IMR-90 (cell line): ENCODE measurements at regions not wholly inside any gene's neighbourhood (a gene's known extent, or its start where the extent isn't known, plus 50 kb on each side); places are given as distances from the start of the nearest gene placed in this dataset.

Experiments used
- ATAC-seq: fragments of 200-7000 bp; cut with Tn5 transposase; 2 replicates; pipeline ENCODE4 v1.9.1; 2020; ENCODE audit warnings: low read depth, mild to moderate bottlenecking, moderate library complexity
- BruUV-seq: library from RNA; stranded (reverse); fragments of 400-500 nt; replicated peaks from 2 replicates; lab custom pipeline; 2021; lab: Mats Ljungman, UMichigan
- CTCF ChIA-PET: fragments of 300-600 bp; formaldehyde crosslinking; extraction: SDS; loops from one replicate; lab custom pipeline; 2021; ENCODE audit warnings: antibody characterized with exemption; lab: Yijun Ruan, JAX
- POLR2A ChIA-PET: fragments of 300-600 bp; sonication (Branson Sonifier 250); formaldehyde crosslinking; loops from one replicate; lab custom pipeline; 2022; ENCODE audit warnings: antibody characterized with exemption; ENCODE audit not compliant: unreplicated experiment; lab: Charles Lee
- DNase-seq: peaks from one replicate; pipeline ENCODE4 v3.0.0; 2013
- H2AFZ ChIP-seq: replicated peaks from 2 replicates; pipeline ENCODE3; 2013; ENCODE audit warnings: low read length, mild to moderate bottlenecking; ENCODE audit not compliant: poor library complexity
- H2AK5ac ChIP-seq: 2 replicates; pipeline ENCODE4 v1.6.1; 2013; ENCODE audit warnings: low read depth, low read length, inconsistent platforms
- H2AK9ac ChIP-seq: replicated peaks from 2 replicates; pipeline ENCODE3; 2013; ENCODE audit warnings: mild to moderate bottlenecking, low read depth, low read length, moderate library complexity; ENCODE audit not compliant: poor library complexity
- H2BK120ac ChIP-seq: 2 replicates; pipeline ENCODE4 v1.6.1; 2013; ENCODE audit warnings: low read depth, low read length, inconsistent platforms
- H2BK15ac ChIP-seq: 3 replicates; pipeline ENCODE4 v1.6.1; 2013; ENCODE audit warnings: low read depth, low read length, inconsistent platforms
- H2BK20ac ChIP-seq: 2 replicates; pipeline ENCODE4 v1.6.1; 2013; ENCODE audit warnings: low read depth, mild to moderate bottlenecking, inconsistent platforms, low read length, moderate library complexity
- H2BK5ac ChIP-seq: 2 replicates; pipeline ENCODE4 v1.6.1; 2013; ENCODE audit warnings: mild to moderate bottlenecking, low read depth, low read length, inconsistent platforms; ENCODE audit not compliant: poor library complexity, severe bottlenecking
- H3K14ac ChIP-seq: replicated peaks from 2 replicates; pipeline ENCODE4 v1.6.1; 2013; ENCODE audit warnings: low read depth, low read length, inconsistent platforms
- H3K18ac ChIP-seq: 2 replicates; pipeline ENCODE4 v1.6.1; 2013; ENCODE audit warnings: low read depth, low read length, control low read depth
- H3K23ac ChIP-seq: 2 replicates; pipeline ENCODE4 v1.6.1; 2013; ENCODE audit warnings: low read depth, low read length, inconsistent platforms
- H3K27ac ChIP-seq: 2 replicates; pipeline ENCODE4 v1.5.1; 2013; ENCODE audit warnings: mild to moderate bottlenecking, control low read depth, low read length; ENCODE audit not compliant: insufficient read depth
- H3K27me3 ChIP-seq: 2 replicates; pipeline ENCODE4 v1.6.1; 2013; ENCODE audit warnings: low read length; ENCODE audit not compliant: control insufficient read depth, insufficient read depth
- H3K36me3 ChIP-seq: 2 replicates; pipeline ENCODE4 v1.6.1; 2013; ENCODE audit warnings: low read length, mixed read lengths; ENCODE audit not compliant: control insufficient read depth, insufficient read depth
- H3K4ac ChIP-seq: 2 replicates; pipeline ENCODE4 v1.6.1; 2013; ENCODE audit warnings: low read depth, low read length, inconsistent platforms
- H3K4me1 ChIP-seq: 2 replicates; pipeline ENCODE4 v1.6.1; 2013; ENCODE audit warnings: low read length, mixed read lengths; ENCODE audit not compliant: control insufficient read depth, insufficient read depth
- H3K4me2 ChIP-seq: 2 replicates; pipeline ENCODE4 v1.6.1; 2013; ENCODE audit warnings: low read depth, mild to moderate bottlenecking, control low read depth, low read length, moderate library complexity
- H3K4me3 ChIP-seq: 2 replicates; pipeline ENCODE4 v1.5.1; 2013; ENCODE audit warnings: low read depth, mild to moderate bottlenecking, control low read depth, low read length, moderate library complexity; ENCODE audit not compliant: insufficient read depth
- H3K56ac ChIP-seq: 2 replicates; pipeline ENCODE4 v1.6.1; 2013; ENCODE audit warnings: low read length, inconsistent platforms; ENCODE audit not compliant: insufficient read depth; ENCODE audit errors: extremely low read depth
- H3K79me1 ChIP-seq, 2 experiments: 2 replicates each; pipeline ENCODE4 v1.6.1; 2013; ENCODE audit warnings: low read length in 2 of 2, inconsistent platforms in 1 of 2, low read depth in 1 of 2
- H3K9ac ChIP-seq: 2 replicates; pipeline ENCODE4 v1.6.1; 2013; ENCODE audit warnings: low read depth, low read length, control low read depth
- H3K9me1 ChIP-seq: 2 replicates; pipeline ENCODE4 v1.6.1; 2013; ENCODE audit warnings: low read length, inconsistent platforms; ENCODE audit not compliant: insufficient read depth
- H3K9me3 ChIP-seq: 2 replicates; pipeline ENCODE4 v1.6.1; 2013; ENCODE audit warnings: low read length; ENCODE audit not compliant: control insufficient read depth, insufficient read depth
- H4K20me1 ChIP-seq: 2 replicates; pipeline ENCODE4 v1.6.1; 2013; ENCODE audit warnings: low read length, inconsistent platforms; ENCODE audit not compliant: insufficient read depth
- H4K5ac ChIP-seq: 2 replicates; pipeline ENCODE4 v1.6.1; 2013; ENCODE audit warnings: mild to moderate bottlenecking, low read depth, low read length, control low read depth
- H4K8ac ChIP-seq, 2 experiments: 2 replicates each; pipeline ENCODE4 v1.6.1; 2013; ENCODE audit warnings: low read depth in 2 of 2, low read length in 2 of 2, control low read depth in 1 of 2, inconsistent platforms in 1 of 2
- H4K91ac ChIP-seq: 2 replicates; pipeline ENCODE4 v1.6.1; 2013; ENCODE audit warnings: low read depth, low read length, inconsistent platforms; ENCODE audit not compliant: insufficient read depth
- BHLHE40 ChIP-seq: fragments of 150-350 bp; IDR thresholded peaks from 2 replicates; pipeline ENCODE4 v1.6.1; 2016; ENCODE audit warnings: mild to moderate bottlenecking, low read depth, low read length
- CHD1 ChIP-seq: IDR thresholded peaks from 2 replicates; pipeline ENCODE4 v1.6.1; 2012; ENCODE audit warnings: low read depth, low read length, improper control_type of control experiment
- FOS ChIP-seq: fragments of 150-350 bp; IDR thresholded peaks from 2 replicates; pipeline ENCODE4 v1.6.1; 2016; ENCODE audit warnings: low read depth, low read length
- POLR2A ChIP-seq: IDR thresholded peaks from 2 replicates; pipeline ENCODE4 v1.6.1; 2012; ENCODE audit warnings: mild to moderate bottlenecking, low read depth, low read length
- RCOR1 ChIP-seq: IDR thresholded peaks from 2 replicates; pipeline ENCODE4 v1.6.1; 2012; ENCODE audit warnings: mild to moderate bottlenecking, low read length, improper control_type of control experiment; ENCODE audit not compliant: insufficient replicate concordance
- SMC3 ChIP-seq: fragments of 150-350 bp; IDR thresholded peaks from 2 replicates; pipeline ENCODE4 v1.6.1; 2016; ENCODE audit warnings: low read depth, mild to moderate bottlenecking, antibody characterized with exemption, low read length, moderate library complexity
- USF2 ChIP-seq: fragments of 150-350 bp; IDR thresholded peaks from 2 replicates; pipeline ENCODE4 v1.6.1; 2017; ENCODE audit warnings: mild to moderate bottlenecking, antibody characterized with exemption, low read length, low read depth
- WGBS, 2 experiments: methylation state at CpG; one replicate each; pipeline versions ENCODE4 v1.1.5 to v1.1.7; 2013; ENCODE audit warnings: missing lambda C conversion rate in 2 of 2; ENCODE audit not compliant: insufficient read length in 1 of 2; ENCODE audit errors: extremely low coverage in 2 of 2; 5-methylcytosine and 5-hydroxymethylcytosine counted together
- dilution Hi-C: fragments of 300-500 bp; cut with HindIII; formaldehyde crosslinking; loops from one replicate; pipeline ENCODE4 v1.14.3; 2018; ENCODE audit warnings: low sequenced_read_pairs; ENCODE audit not compliant: unreplicated experiment
- in situ Hi-C: fragments of 300-500 bp; cut with MboI; formaldehyde crosslinking; loops from 3 replicates; pipeline ENCODE4 v1.14.3; 2019; ENCODE audit warnings: low sequenced_read_pairs, inconsistent platforms, mixed read lengths
- intact Hi-C: fragments of 100-400 bp; cut with micrococcal nuclease; formaldehyde crosslinking; loops from 2 replicates; pipeline ENCODE4 v1.10.0; 2022

GRCh38 chr15:98213346-98213979 lies 253.0 kb downstream of the ARRDC4 start:
- in situ Hi-C loops, result no loop called here
- CTCF ChIA-PET, result no interaction called here
- no peak overlapping the region for H4K8ac ChIP-seq
- H3K4me3 ChIP-seq, result no peak overlapping the region
- no peak overlapping the region for H3K18ac ChIP-seq
- ATAC-seq (no peak), DNase-seq (no peak)
- H4K91ac ChIP-seq, result no peak overlapping the region
- H3K23ac ChIP-seq, result no peak overlapping the region
- no peak overlapping the region for H2BK20ac ChIP-seq
- H2BK120ac ChIP-seq, result no peak overlapping the region
- H3K79me1 ChIP-seq, result no peaks in the 10 kb centered on the region
- no peaks in the 10 kb centered on the region for H4K20me1 ChIP-seq
- H3K14ac ChIP-seq, result no peak overlapping the region
- H3K4ac ChIP-seq, result no peak overlapping the region
- H3K4me2 ChIP-seq, result no peak overlapping the region
- dilution Hi-C loops, result no loop called here
- no peak overlapping the region for H4K5ac ChIP-seq
- WGBS, 2 experiments, result no CpG with 5 or more reads among the region's 6 CpGs
- no peak overlapping the region for H3K56ac ChIP-seq
- no peak overlapping the region for H2AK5ac ChIP-seq
- TF ChIP-seq POLR2A (no peak), BHLHE40 (no peak), USF2 (no peak), SMC3 (no peak), CHD1 (no peak), FOS (no peak), RCOR1 (no peak)
- H2BK15ac ChIP-seq, result no peak overlapping the region
- BruUV-seq, result no TSS peak
- no peaks in the 10 kb centered on the region for H3K4me1 ChIP-seq
- POLR2A ChIA-PET, result no interaction called here
- no peaks in the 10 kb centered on the region for H3K27me3 ChIP-seq
- peaks cover 22% of the 10 kb centered on the region for H3K9me3 ChIP-seq
- H3K9me1 ChIP-seq, result no peaks in the 10 kb centered on the region
- H3K9ac ChIP-seq, result no peak overlapping the region
- H2BK5ac ChIP-seq, result no peak overlapping the region
- intact Hi-C loops, result no loop called here
- no peak overlapping the region for H2AFZ ChIP-seq
- no peak overlapping the region for H3K27ac ChIP-seq
- no peaks in the 10 kb centered on the region for H3K36me3 ChIP-seq
- no peak overlapping the region for H2AK9ac ChIP-seq
